HL-60 (cell line): ENCODE measurements at regions not wholly inside any gene's neighbourhood (a gene's known extent, or its start where the extent isn't known, plus 50 kb on each side); places are given as distances from the start of the nearest gene placed in this dataset.

Source experiments
- DNase-seq, 2 experiments: peaks; one replicate each; pipeline ENCODE4 v3.0.0-alpha.2; 2010 to 2020; ENCODE audit warnings: low read depth in 1 of 2, low spot score in 1 of 2
- H3K27ac ChIP-seq: fragments of 250-450 bp; sonication (Bioruptor Pico); replicated peaks from 2 replicates; pipeline ENCODE4 v1.5.1; 2020; ENCODE audit warnings: mild to moderate bottlenecking, moderate library complexity
- H3K27me3 ChIP-seq: fragments of 250-450 bp; sonication (Bioruptor Pico); 2 replicates; pipeline ENCODE4 v1.5.1; 2021; ENCODE audit warnings: mild to moderate bottlenecking, moderate library complexity; ENCODE audit not compliant: insufficient read depth, poor library complexity, severe bottlenecking
- H3K4me3 ChIP-seq: replicated peaks from 2 replicates; pipeline ENCODE4 v1.5.1; 2011; ENCODE audit warnings: mild to moderate bottlenecking, control low read depth, low read length; ENCODE audit not compliant: insufficient read depth
- GABPA ChIP-seq: IDR thresholded peaks from 2 replicates; pipeline ENCODE4 v1.6.1; 2012; ENCODE audit warnings: low read depth
- POLR2AphosphoS5 ChIP-seq: IDR thresholded peaks from 2 replicates; pipeline ENCODE4 v1.6.1; 2012; ENCODE audit warnings: low read depth
- SPI1 ChIP-seq: IDR thresholded peaks from 2 replicates; pipeline ENCODE4 v1.6.1; 2012; ENCODE audit warnings: low read depth, mild to moderate bottlenecking, borderline replicate concordance
- TF ChIP-seq, protein P1 (sequence below): IDR thresholded peaks from 2 replicates; pipeline ENCODE4 v1.6.1; 2012; ENCODE audit warnings: low read depth; ENCODE audit not compliant: insufficient replicate concordance
- TF ChIP-seq, protein P2 (sequence below): IDR thresholded peaks from one replicate; pipeline ENCODE4 v1.5.1; 2011; ENCODE audit warnings: low read length, control low read depth, inconsistent platforms; ENCODE audit not compliant: insufficient read depth

DNA sequence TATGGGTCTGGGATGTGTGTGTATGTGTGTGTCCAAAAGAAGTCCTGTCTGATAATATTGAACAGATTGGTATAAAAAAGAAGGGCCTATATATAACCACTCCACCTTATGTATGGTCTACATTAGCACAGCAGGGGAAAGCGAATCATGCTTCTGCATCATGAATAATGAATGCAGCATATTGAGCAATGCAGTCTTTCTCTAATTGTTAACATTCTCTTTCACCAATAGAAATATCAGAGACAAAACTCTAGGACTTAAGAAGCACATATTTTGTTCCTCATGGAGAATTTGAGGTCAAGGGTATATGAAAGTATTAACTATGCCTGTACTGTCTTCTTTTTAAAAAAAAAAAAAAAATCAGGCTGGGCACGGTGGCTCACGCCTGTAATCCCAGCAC lies 264.3 kb upstream of the NOCT start:
- no peak overlapping the region for H3K4me3 ChIP-seq
- TF ChIP-seq GABPA (no peak), POLR2AphosphoS5 (no peak)
- DNase-seq = no peak
- H3K27me3 ChIP-seq = no peaks in the 10 kb centered on the region
- no peak overlapping the region for H3K27ac ChIP-seq

DNA sequence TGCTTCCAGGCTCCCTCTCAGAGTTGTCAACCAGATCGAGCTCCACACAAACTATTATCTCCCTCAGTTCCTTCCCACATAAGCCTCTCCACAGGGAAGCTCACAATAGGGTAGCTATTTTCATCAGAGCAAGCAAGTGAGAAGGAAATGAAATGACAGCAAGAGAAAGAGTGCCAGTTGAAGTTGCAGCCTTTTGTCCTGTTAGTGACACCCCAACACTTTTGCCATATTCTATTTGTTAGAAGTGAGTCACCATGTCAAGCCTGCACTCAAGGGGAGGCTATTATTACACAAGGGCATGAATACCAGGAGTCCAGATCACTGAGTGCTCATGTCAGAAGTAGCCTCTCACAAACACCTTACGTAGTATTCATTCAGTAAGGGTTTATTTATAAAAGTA lies 266.3 kb upstream of the NOCT start:
- H3K27me3 ChIP-seq = peaks cover 4% of the 10 kb centered on the region
- TF ChIP-seq SPI1 (no peak), GABPA (no peak), POLR2AphosphoS5 (no peak)
- TF ChIP-seq, protein P1, sequence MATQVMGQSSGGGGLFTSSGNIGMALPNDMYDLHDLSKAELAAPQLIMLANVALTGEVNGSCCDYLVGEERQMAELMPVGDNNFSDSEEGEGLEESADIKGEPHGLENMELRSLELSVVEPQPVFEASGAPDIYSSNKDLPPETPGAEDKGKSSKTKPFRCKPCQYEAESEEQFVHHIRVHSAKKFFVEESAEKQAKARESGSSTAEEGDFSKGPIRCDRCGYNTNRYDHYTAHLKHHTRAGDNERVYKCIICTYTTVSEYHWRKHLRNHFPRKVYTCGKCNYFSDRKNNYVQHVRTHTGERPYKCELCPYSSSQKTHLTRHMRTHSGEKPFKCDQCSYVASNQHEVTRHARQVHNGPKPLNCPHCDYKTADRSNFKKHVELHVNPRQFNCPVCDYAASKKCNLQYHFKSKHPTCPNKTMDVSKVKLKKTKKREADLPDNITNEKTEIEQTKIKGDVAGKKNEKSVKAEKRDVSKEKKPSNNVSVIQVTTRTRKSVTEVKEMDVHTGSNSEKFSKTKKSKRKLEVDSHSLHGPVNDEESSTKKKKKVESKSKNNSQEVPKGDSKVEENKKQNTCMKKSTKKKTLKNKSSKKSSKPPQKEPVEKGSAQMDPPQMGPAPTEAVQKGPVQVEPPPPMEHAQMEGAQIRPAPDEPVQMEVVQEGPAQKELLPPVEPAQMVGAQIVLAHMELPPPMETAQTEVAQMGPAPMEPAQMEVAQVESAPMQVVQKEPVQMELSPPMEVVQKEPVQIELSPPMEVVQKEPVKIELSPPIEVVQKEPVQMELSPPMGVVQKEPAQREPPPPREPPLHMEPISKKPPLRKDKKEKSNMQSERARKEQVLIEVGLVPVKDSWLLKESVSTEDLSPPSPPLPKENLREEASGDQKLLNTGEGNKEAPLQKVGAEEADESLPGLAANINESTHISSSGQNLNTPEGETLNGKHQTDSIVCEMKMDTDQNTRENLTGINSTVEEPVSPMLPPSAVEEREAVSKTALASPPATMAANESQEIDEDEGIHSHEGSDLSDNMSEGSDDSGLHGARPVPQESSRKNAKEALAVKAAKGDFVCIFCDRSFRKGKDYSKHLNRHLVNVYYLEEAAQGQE = no peak
- H3K4me3 ChIP-seq = no peak overlapping the region
- H3K27ac ChIP-seq = no peak overlapping the region
- no peak for DNase-seq

DNA sequence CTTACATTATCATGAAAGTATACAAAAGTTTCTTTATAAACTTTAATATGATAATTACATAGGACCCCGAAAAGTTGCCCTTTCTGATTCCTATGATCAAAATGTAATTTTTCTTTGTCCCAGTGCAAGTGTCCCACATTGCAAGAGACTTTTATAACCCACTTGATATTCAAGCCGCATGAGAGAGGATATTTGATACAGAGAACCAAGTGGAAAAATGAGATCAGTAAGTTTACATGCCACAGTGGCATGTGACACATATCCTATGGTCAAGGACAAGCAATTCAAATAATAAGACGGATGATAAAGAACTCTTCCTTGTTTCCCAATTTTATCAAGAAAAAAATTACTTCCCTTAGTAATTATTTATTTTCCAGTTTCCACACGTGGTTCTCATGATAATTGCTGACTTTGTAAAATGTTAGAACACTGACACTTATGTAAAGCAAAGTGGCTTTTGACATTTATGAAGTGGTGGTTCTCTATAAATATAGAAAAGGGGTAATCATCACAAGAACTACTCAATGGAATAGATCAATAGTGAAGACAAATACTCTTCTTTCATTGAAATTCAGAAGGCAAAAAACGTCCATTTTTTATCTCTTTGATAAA lies 273.7 kb upstream of the NOCT start:
- H3K27me3 ChIP-seq = peaks cover 4% of the 10 kb centered on the region
- no peak overlapping the region for H3K4me3 ChIP-seq
- TF ChIP-seq GABPA = no peak
- TF ChIP-seq, protein P1 = no peak
- TF ChIP-seq POLR2AphosphoS5 = no peak
- TF ChIP-seq SPI1 = no peak
- TF ChIP-seq, protein P2, sequence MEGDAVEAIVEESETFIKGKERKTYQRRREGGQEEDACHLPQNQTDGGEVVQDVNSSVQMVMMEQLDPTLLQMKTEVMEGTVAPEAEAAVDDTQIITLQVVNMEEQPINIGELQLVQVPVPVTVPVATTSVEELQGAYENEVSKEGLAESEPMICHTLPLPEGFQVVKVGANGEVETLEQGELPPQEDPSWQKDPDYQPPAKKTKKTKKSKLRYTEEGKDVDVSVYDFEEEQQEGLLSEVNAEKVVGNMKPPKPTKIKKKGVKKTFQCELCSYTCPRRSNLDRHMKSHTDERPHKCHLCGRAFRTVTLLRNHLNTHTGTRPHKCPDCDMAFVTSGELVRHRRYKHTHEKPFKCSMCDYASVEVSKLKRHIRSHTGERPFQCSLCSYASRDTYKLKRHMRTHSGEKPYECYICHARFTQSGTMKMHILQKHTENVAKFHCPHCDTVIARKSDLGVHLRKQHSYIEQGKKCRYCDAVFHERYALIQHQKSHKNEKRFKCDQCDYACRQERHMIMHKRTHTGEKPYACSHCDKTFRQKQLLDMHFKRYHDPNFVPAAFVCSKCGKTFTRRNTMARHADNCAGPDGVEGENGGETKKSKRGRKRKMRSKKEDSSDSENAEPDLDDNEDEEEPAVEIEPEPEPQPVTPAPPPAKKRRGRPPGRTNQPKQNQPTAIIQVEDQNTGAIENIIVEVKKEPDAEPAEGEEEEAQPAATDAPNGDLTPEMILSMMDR = no peak
- no peak overlapping the region for H3K27ac ChIP-seq
- no peak for DNase-seq

DNA sequence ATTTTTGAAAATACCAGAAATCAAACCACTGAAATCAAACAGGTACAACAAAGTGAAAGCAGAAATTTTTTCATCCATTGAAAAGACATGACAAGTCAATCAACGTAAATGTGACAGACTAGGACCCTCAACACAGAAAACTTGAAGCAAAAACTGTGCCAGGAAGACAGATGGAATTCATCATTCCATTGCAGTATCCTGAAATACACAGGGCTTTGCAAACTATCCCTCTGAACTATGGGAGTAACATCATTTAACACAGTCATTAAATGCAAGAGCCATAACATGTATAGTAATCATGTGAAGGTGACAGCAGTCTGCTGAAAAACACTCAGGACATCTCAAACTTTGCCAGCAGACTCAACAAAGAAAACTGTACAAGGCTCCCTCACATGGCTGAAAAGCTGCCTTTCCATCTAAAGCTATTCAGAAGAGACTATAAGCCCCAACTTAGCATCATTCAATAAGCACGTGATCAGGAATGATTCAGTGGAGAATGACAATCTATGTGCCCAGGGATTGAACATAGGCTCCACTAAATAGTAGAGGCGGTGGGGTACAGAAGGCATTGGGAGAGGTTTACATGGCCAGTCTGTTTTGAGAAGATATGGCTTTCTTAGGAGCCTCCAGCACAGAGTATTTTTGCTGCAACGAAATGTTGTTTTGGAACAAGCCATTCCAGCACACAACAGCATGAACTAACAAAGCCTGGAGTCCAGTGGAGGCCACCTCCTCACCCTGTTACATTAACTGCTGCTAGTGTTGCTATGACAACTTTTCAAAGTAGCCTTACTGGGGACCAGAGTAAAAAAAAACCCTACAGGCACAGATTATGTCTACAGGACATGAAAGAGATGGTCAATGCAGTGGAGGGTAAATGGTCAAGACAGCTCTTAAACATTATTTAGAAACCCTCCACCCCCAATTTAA lies 274.5 kb upstream of the NOCT start:
- TF ChIP-seq, protein P1 = no peak
- TF ChIP-seq POLR2AphosphoS5 (no peak), GABPA (no peak), SPI1 (no peak)
- TF ChIP-seq, protein P2 = no peak
- peaks cover 4% of the 10 kb centered on the region for H3K27me3 ChIP-seq
- no peak for DNase-seq
- H3K4me3 ChIP-seq = no peak overlapping the region
- H3K27ac ChIP-seq = no peak overlapping the region
